ENCODE measurements at regions not wholly inside any gene's neighbourhood (a gene's known extent, or its start where the extent isn't known, plus 50 kb on each side); places are given as distances from the start of the nearest gene placed in this dataset.

- no peak for TF ChIP-seq EP300 (IDR thresholded peaks at IDR 0.05; ENCODE audit: low read depth)
- TF ChIP-seq, protein P1, sequence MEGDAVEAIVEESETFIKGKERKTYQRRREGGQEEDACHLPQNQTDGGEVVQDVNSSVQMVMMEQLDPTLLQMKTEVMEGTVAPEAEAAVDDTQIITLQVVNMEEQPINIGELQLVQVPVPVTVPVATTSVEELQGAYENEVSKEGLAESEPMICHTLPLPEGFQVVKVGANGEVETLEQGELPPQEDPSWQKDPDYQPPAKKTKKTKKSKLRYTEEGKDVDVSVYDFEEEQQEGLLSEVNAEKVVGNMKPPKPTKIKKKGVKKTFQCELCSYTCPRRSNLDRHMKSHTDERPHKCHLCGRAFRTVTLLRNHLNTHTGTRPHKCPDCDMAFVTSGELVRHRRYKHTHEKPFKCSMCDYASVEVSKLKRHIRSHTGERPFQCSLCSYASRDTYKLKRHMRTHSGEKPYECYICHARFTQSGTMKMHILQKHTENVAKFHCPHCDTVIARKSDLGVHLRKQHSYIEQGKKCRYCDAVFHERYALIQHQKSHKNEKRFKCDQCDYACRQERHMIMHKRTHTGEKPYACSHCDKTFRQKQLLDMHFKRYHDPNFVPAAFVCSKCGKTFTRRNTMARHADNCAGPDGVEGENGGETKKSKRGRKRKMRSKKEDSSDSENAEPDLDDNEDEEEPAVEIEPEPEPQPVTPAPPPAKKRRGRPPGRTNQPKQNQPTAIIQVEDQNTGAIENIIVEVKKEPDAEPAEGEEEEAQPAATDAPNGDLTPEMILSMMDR (IDR thresholded peaks at IDR 0.05) = no peak
- TF ChIP-seq POLR2AphosphoS5 (IDR thresholded peaks at IDR 0.05) = no peak
Measured at GRCh38 chr15:29448320-29448719, 178.7 kb upstream of the NSMCE3 start.
